GM12878 (cell line): ENCODE measurements at regions not wholly inside any gene's neighbourhood (a gene's known extent, or its start where the extent isn't known, plus 50 kb on each side); places are given as distances from the start of the nearest gene placed in this dataset.

Experiments used
- ATF7 ChIP-seq: fragments of 450-650 bp; IDR thresholded peaks from 2 replicates; pipeline ENCODE4 v1.6.1; 2016; ENCODE audit warnings: low read depth, mild to moderate bottlenecking
- CBX3 ChIP-seq: fragments of 200-600 bp; sonication (generic); IDR thresholded peaks from 2 replicates; pipeline ENCODE4 v1.6.1; 2016; ENCODE audit warnings: low read depth, borderline replicate concordance
- DPF2 ChIP-seq: fragments of 450-650 bp; IDR thresholded peaks from 2 replicates; pipeline ENCODE4 v1.6.1; 2017; ENCODE audit warnings: mild to moderate bottlenecking
- HCFC1 ChIP-seq: fragments of 150-350 bp; IDR thresholded peaks from 2 replicates; pipeline ENCODE4 v1.6.1; 2014; ENCODE audit warnings: low read length
- IRF4 ChIP-seq: IDR thresholded peaks from 2 replicates; pipeline ENCODE4 v1.6.1; 2011; ENCODE audit warnings: low read depth, low read length
- NFXL1 ChIP-seq: fragments of 450-650 bp; IDR thresholded peaks from 2 replicates; pipeline ENCODE4 v1.6.1; 2017; ENCODE audit warnings: antibody characterized with exemption, mild to moderate bottlenecking, borderline replicate concordance
- NFYB ChIP-seq: IDR thresholded peaks from 2 replicates; pipeline ENCODE4 v1.6.1; 2011; ENCODE audit warnings: low read depth, mild to moderate bottlenecking, low read length, improper control_type of control experiment, moderate library complexity; ENCODE audit not compliant: insufficient read depth
- RB1 ChIP-seq: fragments of 450-650 bp; formaldehyde crosslinking; IDR thresholded peaks from 2 replicates; pipeline ENCODE4 v1.6.1; 2017; ENCODE audit warnings: mild to moderate bottlenecking, borderline replicate concordance
- SMAD1 ChIP-seq: fragments of 450-650 bp; IDR thresholded peaks from 2 replicates; pipeline ENCODE4 v1.6.1; 2018; ENCODE audit warnings: mild to moderate bottlenecking, low read depth; ENCODE audit not compliant: partially characterized antibody
- SUPT20H ChIP-seq: IDR thresholded peaks from 2 replicates; pipeline ENCODE4 v1.6.1; 2011; ENCODE audit warnings: low read depth, mild to moderate bottlenecking, low read length, moderate library complexity, borderline replicate concordance; ENCODE audit not compliant: control insufficient read depth
- SUZ12 ChIP-seq: fragments of 200-600 bp; sonication (generic); IDR thresholded peaks from one replicate; pipeline ENCODE4 v1.6.1; 2018; ENCODE audit warnings: antibody characterized with exemption, mild to moderate bottlenecking; ENCODE audit not compliant: unreplicated experiment
- TF ChIP-seq, protein P1 (sequence below): IDR thresholded peaks from 2 replicates; pipeline ENCODE4 v1.6.1; 2012; ENCODE audit warnings: improper control_type of control experiment, low read depth, low read length; ENCODE audit not compliant: insufficient replicate concordance

DNA sequence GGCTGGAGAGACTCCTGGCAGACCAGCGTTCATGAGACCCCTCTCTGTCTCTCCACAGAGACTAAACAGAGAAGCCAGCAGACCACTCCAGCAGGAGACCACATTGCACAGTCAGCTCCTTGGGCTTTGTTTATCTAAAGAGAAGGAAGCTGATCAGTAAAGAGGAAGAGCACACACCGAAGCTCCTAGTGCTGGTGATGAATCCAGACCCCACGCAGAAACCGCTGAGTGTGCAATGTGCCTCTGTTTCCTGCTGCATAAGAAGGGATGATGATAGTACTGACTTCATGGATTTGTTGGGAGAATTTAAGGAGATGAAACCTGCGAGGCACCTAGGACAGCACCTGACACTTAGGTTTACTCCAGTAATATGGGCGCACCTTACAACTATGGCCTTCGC lies 544.1 kb upstream of the ID2 start (continued):
- TF ChIP-seq, protein P1, sequence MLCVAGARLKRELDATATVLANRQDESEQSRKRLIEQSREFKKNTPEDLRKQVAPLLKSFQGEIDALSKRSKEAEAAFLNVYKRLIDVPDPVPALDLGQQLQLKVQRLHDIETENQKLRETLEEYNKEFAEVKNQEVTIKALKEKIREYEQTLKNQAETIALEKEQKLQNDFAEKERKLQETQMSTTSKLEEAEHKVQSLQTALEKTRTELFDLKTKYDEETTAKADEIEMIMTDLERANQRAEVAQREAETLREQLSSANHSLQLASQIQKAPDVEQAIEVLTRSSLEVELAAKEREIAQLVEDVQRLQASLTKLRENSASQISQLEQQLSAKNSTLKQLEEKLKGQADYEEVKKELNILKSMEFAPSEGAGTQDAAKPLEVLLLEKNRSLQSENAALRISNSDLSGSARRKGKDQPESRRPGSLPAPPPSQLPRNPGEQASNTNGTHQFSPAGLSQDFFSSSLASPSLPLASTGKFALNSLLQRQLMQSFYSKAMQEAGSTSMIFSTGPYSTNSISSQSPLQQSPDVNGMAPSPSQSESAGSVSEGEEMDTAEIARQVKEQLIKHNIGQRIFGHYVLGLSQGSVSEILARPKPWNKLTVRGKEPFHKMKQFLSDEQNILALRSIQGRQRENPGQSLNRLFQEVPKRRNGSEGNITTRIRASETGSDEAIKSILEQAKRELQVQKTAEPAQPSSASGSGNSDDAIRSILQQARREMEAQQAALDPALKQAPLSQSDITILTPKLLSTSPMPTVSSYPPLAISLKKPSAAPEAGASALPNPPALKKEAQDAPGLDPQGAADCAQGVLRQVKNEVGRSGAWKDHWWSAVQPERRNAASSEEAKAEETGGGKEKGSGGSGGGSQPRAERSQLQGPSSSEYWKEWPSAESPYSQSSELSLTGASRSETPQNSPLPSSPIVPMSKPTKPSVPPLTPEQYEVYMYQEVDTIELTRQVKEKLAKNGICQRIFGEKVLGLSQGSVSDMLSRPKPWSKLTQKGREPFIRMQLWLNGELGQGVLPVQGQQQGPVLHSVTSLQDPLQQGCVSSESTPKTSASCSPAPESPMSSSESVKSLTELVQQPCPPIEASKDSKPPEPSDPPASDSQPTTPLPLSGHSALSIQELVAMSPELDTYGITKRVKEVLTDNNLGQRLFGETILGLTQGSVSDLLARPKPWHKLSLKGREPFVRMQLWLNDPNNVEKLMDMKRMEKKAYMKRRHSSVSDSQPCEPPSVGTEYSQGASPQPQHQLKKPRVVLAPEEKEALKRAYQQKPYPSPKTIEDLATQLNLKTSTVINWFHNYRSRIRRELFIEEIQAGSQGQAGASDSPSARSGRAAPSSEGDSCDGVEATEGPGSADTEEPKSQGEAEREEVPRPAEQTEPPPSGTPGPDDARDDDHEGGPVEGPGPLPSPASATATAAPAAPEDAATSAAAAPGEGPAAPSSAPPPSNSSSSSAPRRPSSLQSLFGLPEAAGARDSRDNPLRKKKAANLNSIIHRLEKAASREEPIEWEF = no peak
- TF ChIP-seq RB1 (no peak), SMAD1 (no peak), DPF2 (no peak), SUZ12 (no peak), NFYB (no peak), SUPT20H (no peak), HCFC1 (no peak), NFXL1 (no peak), CBX3 (no peak), IRF4 (no peak), ATF7 (no peak)
- TF ChIP-seq, all 136 proteins: peak for 0
